Thyroid gland (tissue), 4 donors: ENCODE measurements at regions not wholly inside any gene's neighbourhood (a gene's known extent, or its start where the extent isn't known, plus 50 kb on each side); places are given as distances from the start of the nearest gene placed in this dataset.

Experiments used
- DNase-seq, 2 donors: peaks; one replicate each; pipeline ENCODE4 v3.0.0-alpha.2; 2019
- H3K27ac ChIP-seq, 3 donors: fragments of 200-600 bp; sonication (generic); 1 replicate in 2 of 3; 2 replicates in 1 of 3; pipeline ENCODE4 v1.5.1; 2016 to 2019; ENCODE audit warnings: mild to moderate bottlenecking in 1 of 3, moderate library complexity in 1 of 3
- H3K27me3 ChIP-seq: fragments of 200-600 bp; sonication (generic); one replicate; pipeline ENCODE4 v1.5.1; 2019
- H3K36me3 ChIP-seq, 2 donors: fragments of 200-600 bp; sonication (generic); one replicate each; pipeline ENCODE4 v1.5.1; 2016 to 2019
- H3K4me1 ChIP-seq, 2 donors: fragments of 200-600 bp; sonication (generic); one replicate each; pipeline ENCODE4 v1.5.1; 2017 to 2019
- H3K4me3 ChIP-seq, 3 donors: fragments of 200-600 bp; sonication (generic); replicated peaks in 1 of 3; 1 replicate in 2 of 3; 2 replicates in 1 of 3; pipeline ENCODE4 v1.5.1; 2016; ENCODE audit warnings: mild to moderate bottlenecking in 1 of 3
- H3K9me3 ChIP-seq: fragments of 200-600 bp; sonication (generic); one replicate; pipeline ENCODE4 v1.5.1; 2017
- POLR2A ChIP-seq, 2 donors: fragments of 450-650 bp; IDR thresholded peaks; one replicate each; pipeline ENCODE4 v1.6.1; 2017; ENCODE audit warnings: antibody characterized with exemption in 2 of 2, mild to moderate bottlenecking in 2 of 2, moderate library complexity in 1 of 2
- WGBS, 2 donors: methylation state at CpG; one replicate each; pipeline ENCODE4 v1.1.5; 2017; 5-methylcytosine and 5-hydroxymethylcytosine counted together
- intact Hi-C: fragments of 100-400 bp; cut with DNase I; formaldehyde crosslinking; loops from one replicate; pipeline ENCODE4 v1.15.1; 2023
- TF ChIP-seq, protein P1 (sequence below), 6 experiments: fragments of 200-600 bp in 3 of 6; fragments of 450-650 bp in 3 of 6; sonication (generic) in 3 of 6; IDR thresholded peaks; one replicate each; pipeline ENCODE4 v1.5.1; 2016 to 2019; ENCODE audit warnings: antibody characterized with exemption in 6 of 6, mild to moderate bottlenecking in 2 of 6, inconsistent platforms in 1 of 6, moderate library complexity in 1 of 6

DNA sequence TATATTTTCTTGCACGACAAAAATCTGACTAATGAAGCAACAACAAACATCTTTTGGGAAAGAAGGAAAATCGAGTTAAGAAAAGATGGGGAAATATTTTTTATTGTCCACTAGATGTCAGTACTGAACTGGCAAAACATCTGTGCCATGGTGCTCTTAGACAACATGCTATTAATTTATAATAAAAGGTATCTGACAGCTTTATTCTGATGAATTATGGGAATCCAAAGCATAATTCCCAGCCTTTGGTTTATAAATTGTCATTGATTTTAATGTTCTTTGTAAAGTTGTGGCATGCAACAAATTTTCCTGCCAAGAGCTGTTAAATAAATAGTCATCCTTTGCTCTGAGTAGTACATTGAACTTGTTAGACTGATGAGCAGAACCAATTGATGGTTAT, 231.2 kb downstream of the ETNK1 start:
- intact Hi-C loops: no loop called here

DNA sequence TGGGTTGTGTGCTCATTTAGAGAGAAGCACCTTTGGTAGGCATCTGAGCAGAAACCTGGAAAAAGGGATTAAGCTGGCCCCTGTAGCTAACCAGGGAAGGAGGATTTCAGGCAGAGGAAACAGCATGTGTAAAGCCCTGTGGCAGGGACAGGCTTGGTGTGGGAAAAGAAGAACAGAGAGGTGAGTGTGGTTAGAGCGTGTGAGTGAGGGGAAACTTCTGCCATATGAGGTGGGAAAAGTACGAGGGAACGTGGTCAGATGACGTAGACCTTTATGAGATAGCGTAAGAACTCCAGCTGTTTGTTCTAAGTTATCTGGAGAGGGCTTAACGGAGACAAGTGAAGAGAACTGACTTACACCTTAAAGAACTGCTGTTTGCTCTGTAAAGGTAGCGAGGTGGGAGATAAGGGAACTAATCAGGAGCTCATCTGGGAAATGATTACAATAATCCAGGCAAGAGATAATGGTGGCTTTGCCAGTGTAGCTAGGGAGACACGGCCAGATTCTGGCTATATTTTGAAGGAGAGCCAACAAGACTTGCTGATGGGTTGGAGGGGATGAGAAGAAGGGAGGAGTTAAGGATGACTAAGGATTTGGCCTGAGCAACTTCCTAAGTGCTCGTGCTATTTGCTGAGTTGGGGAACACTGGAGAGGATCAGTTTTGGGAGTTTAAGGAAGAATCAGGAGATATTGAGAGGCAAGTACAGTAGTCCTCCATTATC, 234.0 kb downstream of the ETNK1 start:
- Histone ChIP-seq H3K36me3 (no peaks in the 10 kb centered on the region), H3K9me3 (no peaks in the 10 kb centered on the region), H3K27me3 (no peaks in the 10 kb centered on the region), H3K27ac (no peak overlapping the region), H3K4me1 (no peaks in the 10 kb centered on the region), H3K4me3 (no peak overlapping the region)
- DNase-seq: no peak
- 72 to 75% methylated on average over 9 of the region's 9 CpGs for WGBS, 2 donors
- no peak for TF ChIP-seq POLR2A (IDR thresholded peaks at IDR 0.05)
- TF ChIP-seq, protein P1, sequence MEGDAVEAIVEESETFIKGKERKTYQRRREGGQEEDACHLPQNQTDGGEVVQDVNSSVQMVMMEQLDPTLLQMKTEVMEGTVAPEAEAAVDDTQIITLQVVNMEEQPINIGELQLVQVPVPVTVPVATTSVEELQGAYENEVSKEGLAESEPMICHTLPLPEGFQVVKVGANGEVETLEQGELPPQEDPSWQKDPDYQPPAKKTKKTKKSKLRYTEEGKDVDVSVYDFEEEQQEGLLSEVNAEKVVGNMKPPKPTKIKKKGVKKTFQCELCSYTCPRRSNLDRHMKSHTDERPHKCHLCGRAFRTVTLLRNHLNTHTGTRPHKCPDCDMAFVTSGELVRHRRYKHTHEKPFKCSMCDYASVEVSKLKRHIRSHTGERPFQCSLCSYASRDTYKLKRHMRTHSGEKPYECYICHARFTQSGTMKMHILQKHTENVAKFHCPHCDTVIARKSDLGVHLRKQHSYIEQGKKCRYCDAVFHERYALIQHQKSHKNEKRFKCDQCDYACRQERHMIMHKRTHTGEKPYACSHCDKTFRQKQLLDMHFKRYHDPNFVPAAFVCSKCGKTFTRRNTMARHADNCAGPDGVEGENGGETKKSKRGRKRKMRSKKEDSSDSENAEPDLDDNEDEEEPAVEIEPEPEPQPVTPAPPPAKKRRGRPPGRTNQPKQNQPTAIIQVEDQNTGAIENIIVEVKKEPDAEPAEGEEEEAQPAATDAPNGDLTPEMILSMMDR (IDR thresholded peaks at IDR 0.05): no peak
- intact Hi-C loops: no loop called here

More for the DNA sequence above, 231.2 kb downstream of the ETNK1 start:
- no peak for DNase-seq
- no peak overlapping the region for H3K27ac ChIP-seq
- TF ChIP-seq POLR2A (IDR thresholded peaks at IDR 0.05): no peak
- TF ChIP-seq, protein P1 (IDR thresholded peaks at IDR 0.05): peak in 2 of 6 experiments; percentile 30 to 52
- H3K27me3 ChIP-seq: no peaks in the 10 kb centered on the region
- H3K4me3 ChIP-seq: no peak overlapping the region
- 2 to 5% methylated on average over 2 of the region's 2 CpGs for WGBS, 2 donors
- H3K4me1 ChIP-seq: no peaks in the 10 kb centered on the region
- no peaks in the 10 kb centered on the region for H3K9me3 ChIP-seq
- no peaks in the 10 kb centered on the region for H3K36me3 ChIP-seq

DNA sequence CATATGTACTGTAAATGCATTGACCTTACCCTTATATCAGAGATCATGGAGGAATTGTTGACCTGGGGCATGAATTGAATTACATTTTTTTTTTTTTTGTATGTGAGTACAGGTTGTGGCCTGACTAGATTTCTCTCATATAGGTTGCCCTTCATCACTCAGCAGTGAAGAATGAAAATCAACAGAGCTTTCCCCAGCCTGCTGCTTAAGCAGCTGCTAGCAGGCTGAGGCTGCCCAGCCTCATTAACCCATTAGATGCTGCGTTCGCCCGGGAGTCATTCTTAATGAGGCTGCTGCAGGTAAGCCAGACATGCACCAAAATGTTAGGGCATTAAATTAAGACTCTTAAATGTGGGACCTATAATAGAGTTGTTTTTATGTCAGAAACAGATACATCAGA, 236.0 kb downstream of the ETNK1 start:
- H3K27ac ChIP-seq: no peak overlapping the region
- WGBS, 2 donors: 32 to 34% methylated on average over 3 of the region's 3 CpGs
- H3K4me3 ChIP-seq: no peak overlapping the region
- no peak for DNase-seq
- no peaks in the 10 kb centered on the region for H3K36me3 ChIP-seq
- H3K9me3 ChIP-seq: no peaks in the 10 kb centered on the region
- intact Hi-C loops: no loop called here
- no peaks in the 10 kb centered on the region for H3K4me1 ChIP-seq
- H3K27me3 ChIP-seq: no peaks in the 10 kb centered on the region
- TF ChIP-seq POLR2A (IDR thresholded peaks at IDR 0.05): no peak
- TF ChIP-seq, protein P1 (IDR thresholded peaks at IDR 0.05): no peak

DNA sequence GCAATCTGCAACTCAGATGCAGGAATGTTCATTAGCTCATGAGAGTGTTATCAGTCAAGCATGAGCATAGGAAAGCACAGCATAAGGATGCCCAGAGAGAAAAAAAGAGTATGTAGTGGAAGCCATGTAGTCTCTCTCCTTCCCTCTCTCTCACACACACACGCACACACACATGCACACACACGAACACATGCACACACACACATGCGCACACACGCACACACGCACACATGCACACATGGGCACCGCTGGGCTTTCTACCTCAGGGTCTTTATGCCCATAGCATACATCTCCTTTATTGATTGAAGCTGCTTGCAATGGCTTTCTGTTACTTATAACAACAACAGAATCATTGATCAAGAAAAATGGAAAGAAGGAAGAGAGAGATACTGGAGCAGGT, 240.9 kb downstream of the ETNK1 start:
- no peak for DNase-seq
- H3K4me3 ChIP-seq: no peak overlapping the region
- no peaks in the 10 kb centered on the region for H3K4me1 ChIP-seq
- WGBS, 2 donors: 83 to 86% methylated on average over 6 of the region's 6 CpGs
- H3K9me3 ChIP-seq: no peaks in the 10 kb centered on the region
- TF ChIP-seq, protein P1 (IDR thresholded peaks at IDR 0.05): no peak
- TF ChIP-seq POLR2A (IDR thresholded peaks at IDR 0.05): no peak
- H3K36me3 ChIP-seq: no peaks in the 10 kb centered on the region
- intact Hi-C loops: no loop called here
- no peak overlapping the region for H3K27ac ChIP-seq
- no peaks in the 10 kb centered on the region for H3K27me3 ChIP-seq

DNA sequence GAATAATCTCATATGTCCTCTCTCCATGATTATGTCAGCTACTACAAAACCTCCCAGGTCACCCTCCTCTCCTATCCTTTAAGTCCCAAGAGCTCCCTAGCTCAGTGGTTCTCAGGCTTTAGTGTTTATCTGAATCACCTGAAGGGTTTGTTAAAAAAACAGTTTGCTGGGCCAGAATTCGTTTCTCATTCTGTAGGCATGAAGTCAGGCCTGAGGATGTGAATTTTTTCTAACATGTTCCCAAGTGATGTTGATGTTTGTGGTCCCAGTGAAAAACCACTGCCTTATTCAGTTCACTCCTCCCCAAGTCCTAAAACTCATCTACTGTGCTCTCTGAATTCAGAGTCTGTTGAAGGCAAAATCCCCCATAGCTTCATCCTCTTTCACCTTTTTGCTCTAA, 241.4 kb downstream of the ETNK1 start:
- intact Hi-C loops: no loop called here
- no peaks in the 10 kb centered on the region for H3K36me3 ChIP-seq
- 11 to 28% methylated on average over 1 of the region's 1 CpG for WGBS, 2 donors
- H3K4me3 ChIP-seq: no peak overlapping the region
- no peaks in the 10 kb centered on the region for H3K4me1 ChIP-seq
- no peak overlapping the region for H3K27ac ChIP-seq
- DNase-seq: no peak
- TF ChIP-seq, protein P1 (IDR thresholded peaks at IDR 0.05): no peak
- no peaks in the 10 kb centered on the region for H3K27me3 ChIP-seq
- no peaks in the 10 kb centered on the region for H3K9me3 ChIP-seq
